Adrenal gland (tissue), 9 donors: ENCODE measurements at regions not wholly inside any gene's neighbourhood (a gene's known extent, or its start where the extent isn't known, plus 50 kb on each side); places are given as distances from the start of the nearest gene placed in this dataset.

Source experiments
- DNase-seq, 7 donors: peaks; one replicate each; pipeline ENCODE4 v3.0.0-alpha.2; 2019 to 2020
- H3K27ac ChIP-seq, 5 donors: fragments of 200-600 bp; sonication (generic) in 4 of 5; 1 replicate in 3 of 5; 2 replicates in 2 of 5; pipeline versions ENCODE4 v1.5.1 to v1.8.0; 2016 to 2020; ENCODE audit warnings: mild to moderate bottlenecking in 1 of 5
- H3K27me3 ChIP-seq: fragments of 200-600 bp; 2 replicates; pipeline ENCODE4 v1.8.0; 2021
- H3K36me3 ChIP-seq, 2 donors: fragments of 200-600 bp; replicated peaks in 1 of 2; 1 replicate in 1 of 2; 2 replicates in 1 of 2; pipeline versions ENCODE4 v1.5.1 to v1.8.0; 2018 to 2022
- H3K4me1 ChIP-seq, 2 donors: fragments of 200-600 bp; replicated peaks in 1 of 2; 1 replicate in 1 of 2; 2 replicates in 1 of 2; pipeline versions ENCODE4 v1.5.1 to v1.8.0; 2018 to 2021
- H3K4me3 ChIP-seq, 4 donors: fragments of 200-600 bp; sonication (generic) in 3 of 4; one replicate each; pipeline ENCODE4 v1.5.1; 2016 to 2018
- H3K9me3 ChIP-seq, 3 donors: fragments of 200-600 bp; sonication (generic) in 1 of 3; replicated peaks in 1 of 3; 1 replicate in 2 of 3; 2 replicates in 1 of 3; pipeline versions ENCODE4 v1.5.1 to v1.8.0; 2016 to 2021
- CTCF ChIP-seq, 6 experiments: fragments of 450-650 bp in 4 of 6; fragments of 200-600 bp in 2 of 6; sonication (generic) in 1 of 6; IDR thresholded peaks; 1 replicate in 5 of 6; 2 replicates in 1 of 6; pipeline versions ENCODE4 v1.5.1 to v1.8.0; 2016 to 2021; ENCODE audit warnings: antibody characterized with exemption in 6 of 6, mild to moderate bottlenecking in 2 of 6, moderate library complexity in 1 of 6
- POLR2A ChIP-seq, 2 donors: fragments of 450-650 bp; IDR thresholded peaks; one replicate each; pipeline ENCODE4 v1.6.1; 2017; ENCODE audit warnings: antibody characterized with exemption in 2 of 2, mild to moderate bottlenecking in 2 of 2, moderate library complexity in 1 of 2
- WGBS, 4 donors: extraction: QIAGEN DNeasy Blood & Tissue Kit in 2 of 4; methylation state at CpG; one replicate each; pipeline versions ENCODE4 v1.1.5 to v1.1.7; 2013 to 2017; 5-methylcytosine and 5-hydroxymethylcytosine counted together
- intact Hi-C, 2 donors: fragments of 100-400 bp; cut with DNase I; formaldehyde crosslinking; loops; one replicate each; pipeline versions ENCODE4 v1.14.1 to v1.15.0; 2022 to 2023
- donor health status: healthy with polysubstance abuse.
- donor health status: Bipolar disorder and iron deficiency.
- donor health status: DM: yes; HTN: yes; CAD: no.
- donor health status: DM: no; HTN: no; CAD: no.
- donor health status: DM: no; HTN: no; CAD: no.

- no peak overlapping the region for H3K4me3 ChIP-seq
- 69 to 76% (median 71%) methylated on average over 4 of the region's 4 CpGs for WGBS, 4 donors
- no peaks in the 10 kb centered on the region for H3K36me3 ChIP-seq
- intact Hi-C loops: no loop called here
- TF ChIP-seq POLR2A (IDR thresholded peaks at IDR 0.05): no peak
- no peak for TF ChIP-seq CTCF (IDR thresholded peaks at IDR 0.05)
- H3K4me1 ChIP-seq: no peaks in the 10 kb centered on the region
- no peaks in the 10 kb centered on the region for H3K9me3 ChIP-seq
- no peak overlapping the region for H3K27ac ChIP-seq
- H3K27me3 ChIP-seq: no peaks in the 10 kb centered on the region
- no peak for DNase-seq
These were observed 411.7 kb downstream of the DMRT2 start for GRCh38 chr9:1461812-1462211.

GRCh38 chr9:1462626-1463308 is 412.6 kb downstream of the DMRT2 start:
- Histone ChIP-seq H3K4me3 (no peak overlapping the region), H3K36me3 (no peaks in the 10 kb centered on the region), H3K4me1 (no peaks in the 10 kb centered on the region), H3K27me3 (no peaks in the 10 kb centered on the region), H3K27ac (no peak overlapping the region), H3K9me3 (no peaks in the 10 kb centered on the region)
- TF ChIP-seq POLR2A (IDR thresholded peaks at IDR 0.05) (no peak), CTCF (IDR thresholded peaks at IDR 0.05) (no peak)
- DNase-seq: no peak
- intact Hi-C loops: no loop called here
- WGBS, 4 donors: 44 to 56% (median 47%) methylated on average over 4 of the region's 4 CpGs

GRCh38 chr9:1469996-1470395 is 419.8 kb downstream of the DMRT2 start:
- H3K9me3 ChIP-seq: no peaks in the 10 kb centered on the region
- 48 to 64% (median 59%) methylated on average over 1 of the region's 1 CpG for WGBS, 4 donors
- H3K27me3 ChIP-seq: no peaks in the 10 kb centered on the region
- no peak for DNase-seq
- no peak for TF ChIP-seq CTCF (IDR thresholded peaks at IDR 0.05)
- no peak for TF ChIP-seq POLR2A (IDR thresholded peaks at IDR 0.05)
- no peak overlapping the region for H3K27ac ChIP-seq
- H3K36me3 ChIP-seq: no peaks in the 10 kb centered on the region
- H3K4me3 ChIP-seq: no peak overlapping the region
- intact Hi-C loops: no loop called here
- no peaks in the 10 kb centered on the region for H3K4me1 ChIP-seq

DNA sequence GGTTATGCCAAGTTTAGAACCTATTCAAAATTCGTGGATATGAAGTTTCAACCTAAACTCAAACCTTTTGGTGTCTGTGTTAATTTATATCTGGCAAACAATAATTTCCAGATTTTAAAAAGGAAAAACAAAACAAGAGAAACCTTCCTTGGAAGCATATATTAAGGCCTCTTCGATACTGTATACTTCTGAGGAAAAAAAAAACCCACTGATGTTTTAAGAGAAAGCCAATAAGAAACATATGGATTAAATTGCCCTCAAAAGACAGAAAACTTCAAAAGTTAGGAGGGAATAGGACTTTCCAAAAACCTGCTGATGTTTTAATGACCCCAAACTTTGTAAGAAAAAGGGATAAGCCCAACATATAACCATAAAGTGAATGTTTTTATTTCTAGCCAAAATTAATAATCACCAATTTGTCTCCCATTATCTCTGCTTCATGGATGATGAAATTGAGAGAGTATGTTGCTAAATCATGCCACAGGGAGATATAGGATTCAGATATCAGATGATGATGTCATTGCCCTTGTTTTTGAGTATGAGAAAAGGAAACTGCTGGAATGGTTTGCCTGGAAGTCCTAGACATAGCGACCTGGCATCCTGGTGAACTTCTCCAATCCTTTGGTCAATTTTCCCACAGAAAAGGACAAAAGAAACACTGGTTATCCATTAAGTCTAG is 423.9 kb downstream of the DMRT2 start:
- WGBS, 4 donors: 33 to 69% (median 53%) methylated on average over 3 of the region's 3 CpGs
- TF ChIP-seq CTCF (IDR thresholded peaks at IDR 0.05) (no peak), POLR2A (IDR thresholded peaks at IDR 0.05) (no peak)
- Histone ChIP-seq H3K27me3 (no peaks in the 10 kb centered on the region), H3K27ac (no peak overlapping the region), H3K9me3 (no peaks in the 10 kb centered on the region), H3K4me3 (no peak overlapping the region), H3K36me3 (no peaks in the 10 kb centered on the region), H3K4me1 (no peaks in the 10 kb centered on the region)
- intact Hi-C loops: no loop called here
- DNase-seq: no peak
